ENCODE measurements at regions not wholly inside any gene's neighbourhood (a gene's known extent, or its start where the extent isn't known, plus 50 kb on each side); places are given as distances from the start of the nearest gene placed in this dataset.

DNA sequence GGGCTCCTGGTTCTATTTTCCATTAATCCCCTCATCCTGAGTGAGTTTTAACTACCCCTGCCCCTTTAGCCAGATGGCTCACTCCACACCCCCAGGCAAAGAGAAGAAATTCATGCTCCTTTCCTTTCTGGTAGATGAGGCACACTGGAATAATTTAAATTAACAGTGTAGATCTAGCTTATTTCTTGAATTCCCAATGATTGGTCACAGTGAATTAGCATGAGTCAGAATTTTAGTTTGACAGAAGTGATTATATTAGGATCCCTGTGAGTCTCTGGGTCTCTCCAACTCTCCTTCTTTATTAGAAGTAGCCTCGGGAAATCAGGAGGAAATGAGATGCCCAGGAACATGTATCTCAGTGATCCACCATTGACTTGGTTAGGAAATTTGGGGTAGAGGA lies 103.1 kb upstream of the KAZN start:
- no peak for DNase-seq (ENCODE audit: low read depth, low spot score)

- DNase-seq (ENCODE audit: low read depth, low spot score) = no peak
Observed at GRCh38 chr1:14495996-14496395, 102.5 kb upstream of the KAZN start.

GRCh38 chr1:14498839-14499238 lies 99.6 kb upstream of the KAZN start:
- DNase-seq (ENCODE audit: low read depth, low spot score) = no peak

- no peak for DNase-seq (ENCODE audit: low read depth, low spot score)
Observed at GRCh38 chr1:14499312-14500040, 99.0 kb upstream of the KAZN start.

- DNase-seq (ENCODE audit: low read depth, low spot score) = no peak
Observed at GRCh38 chr1:14500041-14500440, 98.4 kb upstream of the KAZN start.

DNA sequence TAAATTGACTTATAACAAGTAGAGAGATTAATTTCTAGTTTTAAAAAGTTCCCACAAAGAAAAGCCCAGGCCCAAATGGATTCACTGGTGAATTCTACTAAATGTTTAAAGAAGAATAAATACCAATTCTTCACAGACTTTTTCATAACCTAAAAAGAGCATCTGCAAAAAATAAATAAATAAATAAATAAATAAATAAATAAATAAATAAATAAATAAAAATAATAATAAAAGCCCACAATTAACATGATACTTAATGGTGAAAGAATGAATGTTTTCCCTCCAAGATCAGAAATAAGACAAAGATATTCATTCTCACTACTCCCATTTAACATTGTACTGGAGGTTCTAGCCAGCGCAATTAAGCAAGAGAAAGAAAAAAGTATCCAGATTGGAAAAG lies 97.6 kb upstream of the KAZN start:
- DNase-seq (ENCODE audit: low read depth, low spot score) = no peak

- DNase-seq (ENCODE audit: low read depth, low spot score) = no peak
Observed at GRCh38 chr1:14504517-14504916, 94.0 kb upstream of the KAZN start.

GRCh38 chr1:14506471-14507255 lies 91.8 kb upstream of the KAZN start:
- DNase-seq (ENCODE audit: low read depth, low spot score) = no peak

- no peak for DNase-seq (ENCODE audit: low read depth, low spot score)
Observed at GRCh38 chr1:14507262-14507661, 91.2 kb upstream of the KAZN start.

GRCh38 chr1:14508613-14509012 lies 89.9 kb upstream of the KAZN start:
- DNase-seq (ENCODE audit: low read depth, low spot score) = no peak

DNA sequence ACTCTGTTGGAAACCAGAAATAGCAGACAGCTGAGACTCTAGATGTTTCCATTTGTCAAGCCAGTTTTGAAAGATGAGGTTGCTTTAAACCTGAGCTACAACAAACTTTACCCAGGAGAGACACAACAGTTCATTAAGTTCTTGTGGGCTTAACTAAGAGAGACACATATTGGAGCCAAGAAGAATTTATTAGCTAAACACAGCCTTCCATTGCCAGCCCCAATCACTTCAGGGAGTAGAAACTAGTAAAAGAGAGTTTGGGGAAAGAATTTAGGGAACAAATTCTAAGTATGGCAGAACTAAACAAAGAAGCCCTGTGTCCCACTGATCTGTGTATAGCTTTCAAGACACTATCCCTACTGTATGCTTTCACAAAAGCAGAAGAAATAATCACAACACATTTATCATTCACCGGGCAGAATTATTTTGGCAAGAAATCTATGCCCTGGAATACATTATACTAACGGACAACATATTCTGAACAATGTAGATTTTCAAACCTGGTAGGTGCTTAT lies 87.3 kb upstream of the KAZN start:
- no peak for DNase-seq (ENCODE audit: low read depth, low spot score)

- no peak for DNase-seq (ENCODE audit: low read depth, low spot score)
Observed at GRCh38 chr1:14511796-14512585, 86.5 kb upstream of the KAZN start.

- DNase-seq (ENCODE audit: low read depth, low spot score) = no peak
Observed at GRCh38 chr1:14513111-14513510, 85.4 kb upstream of the KAZN start.

DNA sequence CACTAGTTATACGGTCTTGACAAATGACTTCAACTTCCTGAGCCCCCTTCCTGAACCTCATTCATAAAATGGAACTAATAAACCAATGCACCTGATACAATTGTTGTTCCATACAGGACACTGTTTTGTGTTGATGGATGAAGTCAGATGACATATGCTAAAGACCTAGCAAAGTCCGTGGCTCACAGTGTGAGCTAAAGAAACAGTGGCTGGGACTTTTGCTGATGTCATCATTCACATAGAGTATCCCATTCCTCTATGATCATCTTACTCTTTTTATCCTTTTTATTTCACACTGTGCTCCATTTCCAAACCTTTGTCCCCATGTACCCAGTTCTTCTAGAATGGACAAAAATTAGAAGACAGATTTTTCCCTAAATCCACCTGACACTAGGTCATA lies 83.7 kb upstream of the KAZN start:
- DNase-seq (ENCODE audit: low read depth, low spot score) = no peak

GRCh38 chr1:14516974-14517840 lies 81.3 kb upstream of the KAZN start:
- no peak for DNase-seq (ENCODE audit: low read depth, low spot score)

DNA sequence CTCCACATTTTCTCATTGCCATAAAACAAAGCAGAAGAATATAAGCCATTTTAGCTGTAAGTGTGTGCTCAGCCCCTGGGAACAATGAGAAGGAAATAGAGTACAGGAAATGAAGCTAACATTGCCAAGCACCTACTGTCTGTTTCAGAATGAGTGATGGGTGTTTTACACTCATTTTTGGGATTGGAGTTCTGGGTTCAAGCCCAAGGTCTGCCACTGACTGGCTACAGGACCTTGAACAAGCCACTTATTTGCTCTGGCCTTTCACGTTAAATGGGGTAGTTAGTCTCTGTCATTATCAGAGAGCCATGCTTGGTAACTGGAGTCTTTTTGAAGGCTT lies 80.7 kb upstream of the KAZN start:
- no peak for DNase-seq (ENCODE audit: low read depth, low spot score)

DNA sequence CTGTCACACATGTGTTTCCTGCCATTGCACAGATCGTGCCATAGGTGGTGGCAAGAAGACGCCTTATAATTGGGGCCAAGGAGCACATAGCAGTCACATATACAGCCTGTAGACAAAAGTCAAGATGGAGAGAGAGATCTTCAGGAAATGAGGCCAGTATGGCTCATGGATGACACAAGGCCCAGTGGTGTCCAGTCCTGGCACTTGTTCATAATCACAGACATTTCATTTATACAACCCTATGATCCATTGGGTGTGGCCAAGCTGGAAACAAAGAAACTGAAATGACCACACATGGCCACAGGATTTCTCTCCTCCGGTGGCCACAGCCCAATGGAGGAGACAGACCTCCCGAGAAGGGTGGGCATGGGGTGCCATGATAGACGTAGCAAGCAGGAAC lies 78.5 kb upstream of the KAZN start:
- no peak for DNase-seq (ENCODE audit: low read depth, low spot score)

GRCh38 chr1:14520514-14521163 lies 77.8 kb upstream of the KAZN start:
- DNase-seq (ENCODE audit: low read depth, low spot score) = no peak

GRCh38 chr1:14521622-14522021 lies 76.9 kb upstream of the KAZN start:
- no peak for DNase-seq (ENCODE audit: low read depth, low spot score)

- no peak for DNase-seq (ENCODE audit: low read depth, low spot score)
Observed at GRCh38 chr1:14522077-14522925, 76.2 kb upstream of the KAZN start.
